HG03469 (cell line): ENCODE measurements at regions not wholly inside any gene's neighbourhood (a gene's known extent, or its start where the extent isn't known, plus 50 kb on each side); places are given as distances from the start of the nearest gene placed in this dataset.
"Not testable (repeated sequence)": the region's sequence is repeated elsewhere in the genome, so short reads cannot be mapped to it uniquely, and the experiment has no call there.

Source experiments
- ATAC-seq: cut with Tn5 transposase; IDR thresholded peaks from one replicate; pipeline ENCODE4 v1.9.1; 2021; ENCODE audit warnings: mild to moderate bottlenecking, moderate library complexity, moderate number of reproducible peaks; ENCODE audit not compliant: unreplicated experiment

- not testable (repeated sequence) for ATAC-seq
These were observed 1684.4 kb downstream of the SPATA31A7 start for GRCh38 chr9:62874213-62874612.

- ATAC-seq, result not testable (repeated sequence)
These were observed 1685.1 kb downstream of the SPATA31A7 start for GRCh38 chr9:62874745-62875599.

DNA sequence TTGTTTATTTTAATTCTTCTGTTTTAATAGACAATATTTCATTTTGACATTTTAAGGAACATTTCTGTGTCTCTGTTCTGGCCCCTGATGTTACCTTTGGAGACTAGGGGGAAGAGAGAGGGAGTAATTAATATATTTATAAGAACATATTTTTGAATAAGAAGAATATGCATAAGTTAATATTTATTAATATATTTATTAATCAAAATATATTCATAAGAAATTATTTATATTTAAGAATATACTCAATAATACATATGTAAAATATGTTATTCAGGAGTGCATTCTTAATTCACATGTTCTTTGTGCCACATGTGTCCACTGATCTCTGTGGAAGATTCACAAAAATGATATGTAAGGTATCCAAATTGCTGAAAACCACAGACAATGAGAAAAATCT, 1687.7 kb downstream of the SPATA31A7 start:
- not testable (repeated sequence) for ATAC-seq

DNA sequence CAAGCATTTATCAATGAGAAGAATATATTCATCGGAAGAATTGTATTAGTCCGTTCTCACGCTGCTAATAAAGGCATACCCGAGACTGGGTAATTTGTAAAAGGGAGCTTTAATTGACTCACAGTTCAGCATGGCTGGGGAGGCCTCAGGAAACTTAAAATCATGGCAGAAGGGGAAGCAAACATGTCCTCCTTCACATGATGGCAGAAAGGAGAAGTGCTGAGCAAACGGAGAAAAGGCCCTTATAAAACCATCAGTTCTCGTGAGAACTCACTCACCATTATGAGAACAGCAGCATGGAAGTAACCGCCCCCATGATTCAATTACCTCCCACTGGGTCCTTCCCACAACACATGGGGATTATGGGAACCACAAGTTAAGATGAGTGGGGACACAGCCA, 1688.2 kb downstream of the SPATA31A7 start:
- ATAC-seq, result not testable (repeated sequence)

DNA sequence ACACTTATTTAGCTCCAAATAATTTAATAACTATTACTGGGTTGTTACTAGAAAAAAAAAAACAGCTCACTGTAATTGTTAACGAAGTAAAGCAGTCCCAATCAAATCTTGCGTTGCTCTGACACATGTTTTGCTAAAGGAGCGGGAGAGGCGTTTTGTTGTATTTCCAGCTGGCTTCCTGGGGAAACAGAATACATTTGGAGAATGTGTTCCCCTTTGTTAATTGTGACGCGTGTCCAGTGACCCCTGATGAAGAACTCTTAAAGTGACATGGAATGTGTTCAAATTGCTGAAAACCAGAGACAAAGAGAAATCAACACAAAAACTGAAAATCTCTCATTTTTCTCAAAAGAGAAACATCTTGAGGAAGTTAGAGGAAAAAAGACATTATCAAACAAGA, 1690.6 kb downstream of the SPATA31A7 start:
- not testable (repeated sequence) for ATAC-seq

GRCh38 chr9:62880971-62881370, 1691.1 kb downstream of the SPATA31A7 start:
- not testable (repeated sequence) for ATAC-seq

GRCh38 chr9:62881811-62882210, 1692.0 kb downstream of the SPATA31A7 start:
- not testable (repeated sequence) for ATAC-seq

GRCh38 chr9:62882717-62883116, 1692.9 kb downstream of the SPATA31A7 start:
- ATAC-seq, result not testable (repeated sequence)

- ATAC-seq, result not testable (repeated sequence)
These were observed 1706.9 kb downstream of the SPATA31A7 start for GRCh38 chr9:62896692-62897091.

DNA sequence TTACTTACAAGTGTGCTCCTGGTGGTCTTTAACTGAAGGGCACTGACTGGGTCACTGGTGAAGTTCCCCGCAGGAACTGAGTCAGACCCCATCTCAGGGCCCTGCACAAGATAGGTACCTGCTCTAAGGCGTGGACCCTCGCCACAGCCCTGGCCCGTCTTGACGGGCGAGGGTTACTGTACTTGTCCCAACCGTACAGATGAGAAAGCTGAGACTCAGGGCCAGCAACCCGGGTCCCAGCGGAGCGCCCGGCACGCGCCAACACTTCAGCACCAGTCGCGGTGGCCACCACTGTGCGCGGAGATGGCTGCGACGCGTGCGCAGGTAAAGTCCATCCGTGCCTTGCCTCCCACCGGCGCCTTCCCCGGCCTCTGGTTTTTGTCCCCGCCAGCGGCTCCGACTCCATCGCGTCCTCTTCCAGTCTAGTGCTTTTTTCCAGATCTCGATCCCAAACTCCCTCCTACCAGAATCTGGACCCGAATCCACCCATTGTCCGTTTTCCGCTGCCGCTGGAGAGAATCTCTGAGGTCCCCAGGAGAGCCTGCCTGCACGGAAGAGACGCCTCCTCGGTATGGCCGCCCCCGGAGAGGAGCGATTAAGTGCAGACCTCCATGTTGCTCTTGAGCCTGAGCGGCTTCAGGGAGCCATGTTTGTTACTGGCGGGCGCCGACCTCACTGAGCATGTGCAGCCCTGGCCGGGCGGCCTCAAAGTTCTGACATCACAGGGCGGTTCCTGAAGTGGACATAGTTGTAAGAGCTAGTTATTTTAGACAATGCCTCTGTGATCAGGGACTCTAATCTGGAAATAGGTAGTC, 1707.8 kb downstream of the SPATA31A7 start:
- ATAC-seq, result not testable (repeated sequence)

GRCh38 chr9:62899666-62900065, 1709.8 kb downstream of the SPATA31A7 start:
- not testable (repeated sequence) for ATAC-seq

- not testable (repeated sequence) for ATAC-seq
These were observed 1714.2 kb downstream of the SPATA31A7 start for GRCh38 chr9:62904061-62904460.

- ATAC-seq, result not testable (repeated sequence)
These were observed 1715.9 kb downstream of the SPATA31A7 start for GRCh38 chr9:62905722-62906121.

DNA sequence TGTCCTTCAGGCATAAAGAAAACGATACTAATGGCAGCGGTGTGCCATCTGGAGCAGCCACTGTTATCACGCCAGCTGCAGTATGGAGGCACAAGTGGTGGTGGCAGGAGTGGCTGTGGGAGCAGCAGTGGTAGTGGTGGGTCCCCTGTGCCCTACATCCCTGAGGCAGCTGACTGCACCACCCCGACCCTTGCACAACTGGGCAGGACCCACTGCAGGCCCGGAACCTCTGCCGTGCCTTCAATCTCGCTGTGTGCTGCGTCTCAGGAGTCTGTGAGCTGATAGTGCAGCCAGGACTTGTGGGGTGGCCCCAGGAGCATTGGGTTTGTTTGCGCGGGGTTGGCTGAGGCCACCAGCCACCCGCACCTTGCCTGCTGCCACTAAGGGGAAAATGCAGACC, 1718.0 kb downstream of the SPATA31A7 start:
- ATAC-seq, result not testable (repeated sequence)

DNA sequence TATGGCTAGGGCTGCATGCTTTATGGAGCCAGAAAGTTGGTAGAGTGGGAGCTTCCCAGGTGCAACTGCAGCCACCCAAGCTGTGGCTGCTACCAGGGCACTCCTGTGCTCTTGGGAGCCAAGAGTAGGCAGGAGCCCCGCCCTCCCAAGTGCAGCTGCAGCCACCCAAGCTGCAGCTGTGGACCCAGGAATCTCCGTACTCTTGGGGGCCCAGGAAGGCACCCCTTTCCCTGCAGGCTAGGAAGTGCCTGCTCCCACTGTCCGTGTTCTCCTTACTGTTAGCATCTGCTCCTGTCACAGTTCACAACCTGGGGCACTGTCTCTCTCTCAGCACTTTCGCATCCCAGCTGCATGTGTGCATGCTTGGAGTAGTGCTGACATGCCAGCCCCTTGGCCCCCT, 1718.4 kb downstream of the SPATA31A7 start:
- ATAC-seq, result not testable (repeated sequence)

DNA sequence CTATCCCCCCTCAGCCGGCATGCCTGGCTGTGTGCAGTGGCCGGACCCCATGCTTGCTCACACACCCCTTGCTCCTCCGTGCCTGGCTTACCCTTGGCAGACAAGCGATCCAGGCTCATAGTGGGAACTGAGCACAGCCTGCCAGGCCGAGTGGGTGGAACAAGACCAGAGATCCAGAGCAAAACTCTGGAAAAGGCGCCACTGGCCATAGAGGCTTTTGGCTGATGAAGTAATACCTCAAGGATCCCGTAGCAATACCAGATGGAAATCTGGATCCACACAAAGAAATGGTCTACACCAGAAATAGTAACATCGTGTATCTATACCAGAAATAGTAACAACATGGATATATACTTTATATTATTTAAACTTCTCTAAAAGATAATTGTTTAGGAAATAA, 1719.6 kb downstream of the SPATA31A7 start:
- ATAC-seq, result not testable (repeated sequence)

GRCh38 chr9:62912278-62912677, 1722.4 kb downstream of the SPATA31A7 start:
- ATAC-seq, result not testable (repeated sequence)

GRCh38 chr9:62915168-62915567, 1725.3 kb downstream of the SPATA31A7 start:
- ATAC-seq, result not testable (repeated sequence)

DNA sequence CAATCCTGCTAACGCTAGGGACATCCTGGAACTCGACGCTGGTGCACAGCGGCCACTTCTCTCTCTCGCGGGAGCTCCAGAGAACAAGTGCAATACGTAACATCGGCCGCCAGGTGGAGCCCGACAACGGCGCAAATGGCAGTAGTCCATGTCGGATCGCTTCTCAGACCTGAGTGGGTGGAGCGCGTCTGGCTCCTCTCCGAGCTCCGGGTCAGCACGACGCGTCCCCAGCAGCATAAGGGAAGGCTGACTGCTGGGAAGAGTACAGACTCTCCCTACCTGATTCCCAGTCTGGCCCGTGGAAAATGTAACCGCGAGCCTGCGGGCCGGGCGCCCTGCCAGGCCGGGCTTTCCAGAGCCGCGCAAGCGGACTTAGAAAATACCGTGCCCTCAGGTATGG, 1725.8 kb downstream of the SPATA31A7 start:
- peak; percentile 99 for ATAC-seq

GRCh38 chr9:62918648-62919385, 1729.0 kb downstream of the SPATA31A7 start:
- ATAC-seq, result not testable (repeated sequence)

DNA sequence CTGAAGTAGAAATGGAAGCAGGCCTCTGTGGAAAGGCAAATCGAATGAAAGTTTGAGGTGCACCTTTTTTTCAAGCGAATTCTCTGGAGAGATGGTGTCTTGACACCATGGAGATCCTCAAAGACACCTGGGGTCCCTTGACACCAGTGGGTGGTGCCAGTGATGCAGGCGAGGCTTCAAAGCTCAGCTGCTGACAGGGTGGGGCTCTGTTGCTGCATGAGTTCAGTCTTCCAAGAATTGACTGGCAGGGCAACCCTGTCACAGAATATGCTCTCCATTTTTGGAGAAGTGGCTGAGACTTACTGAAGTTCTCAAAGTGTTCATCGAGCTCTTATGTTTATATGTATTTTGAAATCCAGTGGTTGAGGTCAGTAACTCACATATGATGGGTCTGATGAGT, 1741.6 kb downstream of the SPATA31A7 start:
- not testable (repeated sequence) for ATAC-seq
